ENCODE measurements at regions not wholly inside any gene's neighbourhood (a gene's known extent, or its start where the extent isn't known, plus 50 kb on each side); places are given as distances from the start of the nearest gene placed in this dataset.
"Not testable (repeated sequence)": the region's sequence is repeated elsewhere in the genome, so short reads cannot be mapped to it uniquely, and the experiment has no call there.

DNA sequence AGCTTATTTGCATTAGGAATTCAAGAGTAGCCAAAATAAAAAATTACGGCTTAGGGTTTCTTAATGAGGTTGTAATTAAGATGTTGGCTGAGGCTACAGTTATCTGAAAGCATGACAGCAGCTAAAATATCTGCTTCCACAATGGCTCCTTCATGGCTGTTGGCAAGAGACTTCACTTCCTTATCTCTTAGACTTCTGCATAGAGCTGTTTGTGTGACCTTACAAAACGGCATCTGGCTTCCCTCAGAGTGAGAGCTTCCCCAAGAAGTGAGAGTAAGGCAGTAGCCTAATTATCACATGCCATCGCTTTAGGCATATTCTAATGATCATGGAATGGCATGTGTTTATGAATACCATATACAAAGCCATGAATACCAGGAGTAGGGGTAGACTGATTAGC, 57.6 kb downstream of the CCDC59 start:
- Mint-ChIP-seq H3K36me3 (ENCODE audit: low read depth) (no peaks in the 10 kb centered on the region), H3K27ac (peak overlapping the region in 1 of 3 experiments; percentile 67), H3K4me3 (no peak overlapping the region), H3K4me1 (peaks cover 11% of the 10 kb centered on the region), H3K27me3 (ENCODE audit: low read depth) (no peaks in the 10 kb centered on the region), H3K9me3 (no peaks in the 10 kb centered on the region)
- TF ChIP-seq, protein P1, sequence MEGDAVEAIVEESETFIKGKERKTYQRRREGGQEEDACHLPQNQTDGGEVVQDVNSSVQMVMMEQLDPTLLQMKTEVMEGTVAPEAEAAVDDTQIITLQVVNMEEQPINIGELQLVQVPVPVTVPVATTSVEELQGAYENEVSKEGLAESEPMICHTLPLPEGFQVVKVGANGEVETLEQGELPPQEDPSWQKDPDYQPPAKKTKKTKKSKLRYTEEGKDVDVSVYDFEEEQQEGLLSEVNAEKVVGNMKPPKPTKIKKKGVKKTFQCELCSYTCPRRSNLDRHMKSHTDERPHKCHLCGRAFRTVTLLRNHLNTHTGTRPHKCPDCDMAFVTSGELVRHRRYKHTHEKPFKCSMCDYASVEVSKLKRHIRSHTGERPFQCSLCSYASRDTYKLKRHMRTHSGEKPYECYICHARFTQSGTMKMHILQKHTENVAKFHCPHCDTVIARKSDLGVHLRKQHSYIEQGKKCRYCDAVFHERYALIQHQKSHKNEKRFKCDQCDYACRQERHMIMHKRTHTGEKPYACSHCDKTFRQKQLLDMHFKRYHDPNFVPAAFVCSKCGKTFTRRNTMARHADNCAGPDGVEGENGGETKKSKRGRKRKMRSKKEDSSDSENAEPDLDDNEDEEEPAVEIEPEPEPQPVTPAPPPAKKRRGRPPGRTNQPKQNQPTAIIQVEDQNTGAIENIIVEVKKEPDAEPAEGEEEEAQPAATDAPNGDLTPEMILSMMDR (IDR thresholded peaks at IDR 0.05; ENCODE audit: unreplicated experiment in 3 of 3): no peak

DNA sequence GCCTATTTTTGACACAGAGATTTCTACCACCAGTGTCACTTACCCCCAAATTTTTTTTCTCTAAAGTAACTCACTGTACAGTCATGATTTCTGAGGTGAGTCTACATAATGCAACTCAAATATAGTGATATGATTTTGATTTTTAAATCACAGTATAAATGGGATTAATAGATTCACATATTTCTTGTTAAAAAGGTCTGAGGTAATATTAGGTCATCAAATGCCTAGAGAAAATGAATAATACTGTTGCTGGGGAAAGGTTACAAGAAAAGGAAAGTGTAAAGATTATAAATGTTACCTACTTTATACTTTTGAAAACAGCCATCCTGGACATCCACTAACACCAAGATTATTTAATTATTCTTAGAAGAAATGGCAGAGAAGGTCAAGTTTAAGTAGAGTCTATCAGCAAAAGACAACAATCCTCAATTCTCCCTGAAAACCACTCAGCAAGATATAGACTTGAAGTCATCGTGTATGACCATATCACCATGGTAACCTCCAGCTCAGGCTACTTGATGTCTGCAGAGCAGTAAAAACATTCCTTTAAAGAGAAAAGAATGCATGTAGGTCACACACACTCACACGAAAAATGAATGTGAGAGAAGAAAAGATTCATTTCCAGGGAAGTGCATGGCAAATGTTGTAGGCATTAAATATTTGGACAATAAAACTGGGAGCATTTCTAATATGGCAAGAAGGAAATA, 58.7 kb downstream of the CCDC59 start:
- H3K9me3 Mint-ChIP-seq: no peaks in the 10 kb centered on the region
- TF ChIP-seq, protein P1 (IDR thresholded peaks at IDR 0.05; ENCODE audit: unreplicated experiment in 3 of 3): no peak
- peaks cover 11% of the 10 kb centered on the region for H3K4me1 Mint-ChIP-seq
- no peak overlapping the region for H3K4me3 Mint-ChIP-seq
- H3K36me3 Mint-ChIP-seq (ENCODE audit: low read depth): no peaks in the 10 kb centered on the region
- no peaks in the 10 kb centered on the region for H3K27me3 Mint-ChIP-seq (ENCODE audit: low read depth)
- peak overlapping the region; percentile 29 to 77 (median 77) for H3K27ac Mint-ChIP-seq

DNA sequence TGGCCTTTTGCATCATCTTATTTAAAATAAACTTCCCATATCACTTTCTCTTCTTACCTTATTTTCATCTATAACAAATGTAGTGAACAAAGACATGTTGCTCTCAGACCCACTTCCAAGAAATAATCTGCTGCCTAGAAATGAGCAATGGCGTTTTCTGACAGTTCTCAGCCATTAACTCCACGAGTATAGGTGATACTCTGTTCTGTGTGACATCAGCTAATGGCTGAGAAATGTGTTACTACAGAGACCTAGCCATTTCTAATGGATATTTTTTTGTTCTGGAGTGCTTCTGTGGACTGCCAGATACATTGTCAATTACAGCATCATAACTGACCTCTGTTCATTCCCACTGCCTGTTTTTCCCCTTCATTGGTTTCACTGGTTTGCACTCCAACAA, 67.8 kb downstream of the CCDC59 start:
- Mint-ChIP-seq H3K36me3 (ENCODE audit: low read depth) (no peaks in the 10 kb centered on the region), H3K4me3 (no peak overlapping the region), H3K9me3 (no peaks in the 10 kb centered on the region), H3K27me3 (ENCODE audit: low read depth) (no peaks in the 10 kb centered on the region), H3K27ac (no peak overlapping the region), H3K4me1 (peaks cover 5% of the 10 kb centered on the region)
- TF ChIP-seq, protein P1 (IDR thresholded peaks at IDR 0.05; ENCODE audit: unreplicated experiment in 3 of 3): no peak

DNA sequence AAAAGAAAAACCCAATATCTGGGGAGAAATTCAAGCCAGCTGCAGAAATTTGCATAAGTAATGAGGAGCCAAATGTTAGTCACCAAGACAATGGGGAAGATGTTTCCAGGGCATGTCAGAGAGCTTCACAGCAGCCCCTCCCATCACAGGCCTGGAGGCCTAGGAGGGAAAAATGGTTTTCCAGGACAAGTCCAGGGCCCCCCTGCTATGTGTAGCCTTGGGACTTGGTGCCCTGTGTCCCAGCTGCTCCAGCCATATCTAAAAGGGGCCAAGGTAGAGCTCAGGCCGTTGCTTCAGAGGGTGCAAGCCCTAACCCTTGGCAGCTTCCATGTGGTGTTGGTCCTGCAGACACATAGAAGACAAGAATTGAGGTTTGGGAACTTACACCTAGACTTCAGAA, 76.9 kb downstream of the CCDC59 start:
- H3K9me3 Mint-ChIP-seq; H3K27ac Mint-ChIP-seq; H3K27me3 Mint-ChIP-seq (ENCODE audit: low read depth); H3K36me3 Mint-ChIP-seq (ENCODE audit: low read depth); H3K4me1 Mint-ChIP-seq; H3K4me3 Mint-ChIP-seq: not testable (repeated sequence)

DNA sequence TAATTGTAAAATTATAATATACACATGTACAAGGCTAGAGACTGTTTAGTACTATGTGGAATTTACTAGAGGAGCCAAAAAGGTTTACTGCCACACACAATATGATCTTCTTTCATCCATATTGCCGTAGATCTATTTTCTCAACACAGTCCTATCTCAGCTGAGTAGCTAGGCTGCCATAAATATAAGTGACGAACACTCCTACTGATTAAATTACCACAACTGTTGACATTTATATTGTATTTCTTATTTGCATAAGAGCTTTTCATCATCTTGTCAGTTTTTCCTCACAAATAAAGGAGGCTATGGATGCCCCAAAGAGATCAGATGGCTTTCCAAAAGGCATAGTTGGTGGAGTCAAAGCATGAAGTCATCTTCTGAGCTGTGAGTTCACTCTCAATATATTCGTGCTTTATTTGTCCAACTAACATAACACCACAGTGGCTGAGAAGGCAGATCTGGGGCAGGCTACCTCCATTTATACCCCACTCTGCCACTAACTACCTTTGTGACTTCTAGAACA, 78.6 kb downstream of the CCDC59 start:
- TF ChIP-seq, protein P1 (IDR thresholded peaks at IDR 0.05; ENCODE audit: unreplicated experiment in 3 of 3): no peak
- Mint-ChIP-seq H3K4me3 (no peak overlapping the region), H3K27ac (no peak overlapping the region)

DNA sequence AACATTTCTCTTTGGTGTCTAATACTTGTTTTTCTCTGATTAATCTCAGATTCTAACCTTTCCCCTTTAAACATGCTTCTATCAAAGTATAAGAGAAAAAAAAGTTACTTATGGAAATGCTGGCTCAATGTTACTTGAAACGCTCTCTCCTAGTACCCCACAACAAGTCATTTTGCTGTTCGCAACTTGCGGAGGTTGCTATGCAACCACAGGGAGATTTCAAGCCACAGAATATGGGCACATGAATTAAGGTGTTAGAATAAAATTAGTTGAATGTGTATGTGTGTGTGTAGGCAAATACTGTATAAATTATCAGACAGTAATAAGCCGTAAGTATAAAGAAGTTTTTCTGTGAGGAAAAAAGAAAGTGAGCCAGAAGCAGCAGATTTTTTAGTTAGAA, 80.6 kb downstream of the CCDC59 start:
- peaks cover 4% of the 10 kb centered on the region for H3K27me3 Mint-ChIP-seq (ENCODE audit: low read depth)
- no peak overlapping the region for H3K4me3 Mint-ChIP-seq
- H3K9me3 Mint-ChIP-seq: peaks cover 8% of the 10 kb centered on the region
- H3K36me3 Mint-ChIP-seq (ENCODE audit: low read depth): no peaks in the 10 kb centered on the region
- TF ChIP-seq, protein P1 (IDR thresholded peaks at IDR 0.05; ENCODE audit: unreplicated experiment in 3 of 3): no peak
- H3K27ac Mint-ChIP-seq: no peak overlapping the region
- no peaks in the 10 kb centered on the region for H3K4me1 Mint-ChIP-seq

More for the DNA sequence above, 78.6 kb downstream of the CCDC59 start:
- no peaks in the 10 kb centered on the region for H3K36me3 Mint-ChIP-seq (ENCODE audit: low read depth)
- peaks cover 4% of the 10 kb centered on the region for H3K27me3 Mint-ChIP-seq (ENCODE audit: low read depth)
- H3K9me3 Mint-ChIP-seq: peaks cover 8% of the 10 kb centered on the region
- H3K4me1 Mint-ChIP-seq: no peaks in the 10 kb centered on the region
